Activated T-helper 2 cell treated with anti-CD3 and anti-CD28 coated beads, Interferon-gamma antibody, Interleukin-2, Interleukin-4, amounts not matched to agents 10 μg/mL and 5 μg/mL and 100 μg/mL, durations not matched to agents 14 hours and 24 hours and 36 hours (primary cell): ENCODE measurements at regions not wholly inside any gene's neighbourhood (a gene's known extent, or its start where the extent isn't known, plus 50 kb on each side); places are given as distances from the start of the nearest gene placed in this dataset.
"Not testable (repeated sequence)": the region's sequence is repeated elsewhere in the genome, so short reads cannot be mapped to it uniquely, and the experiment has no call there.

Source experiments
- DNase-seq: peaks from one replicate; pipeline ENCODE4 v3.0.0; 2021; ENCODE audit warnings: low spot score
- H3K27ac Mint-ChIP-seq: one replicate; pipeline ENCODE4 v1.8.0; 2021; ENCODE audit warnings: mixed read lengths
- H3K27me3 Mint-ChIP-seq: one replicate; pipeline ENCODE4 v1.8.0; 2021; ENCODE audit warnings: low read depth, mixed read lengths
- H3K36me3 Mint-ChIP-seq: one replicate; pipeline ENCODE4 v1.8.0; 2021; ENCODE audit warnings: low read depth, mixed read lengths
- H3K4me1 Mint-ChIP-seq: one replicate; pipeline ENCODE4 v1.8.0; 2021; ENCODE audit warnings: low read depth, mixed read lengths
- H3K4me3 Mint-ChIP-seq: one replicate; pipeline ENCODE4 v1.8.0; 2021; ENCODE audit warnings: low read depth, mild to moderate bottlenecking, moderate library complexity, mixed read lengths
- H3K9me3 Mint-ChIP-seq: one replicate; pipeline ENCODE4 v1.8.0; 2021; ENCODE audit warnings: mixed read lengths
- intact Hi-C: fragments of 100-400 bp; cut with micrococcal nuclease; formaldehyde crosslinking; loops from one replicate; pipeline ENCODE4 v1.15.1; 2023

GRCh38 chr6:103720393-103720792 is 1139.3 kb downstream of the HACE1 start:
- no peak overlapping the region for H3K27ac Mint-ChIP-seq
- intact Hi-C loops, result no loop called here
- no peak for DNase-seq

GRCh38 chr6:103719545-103719944 is 1140.2 kb downstream of the HACE1 start:
- Mint-ChIP-seq H3K4me1 (no peaks in the 10 kb centered on the region), H3K9me3 (peaks cover 7% of the 10 kb centered on the region), H3K27ac (no peak overlapping the region), H3K27me3 (no peaks in the 10 kb centered on the region), H3K4me3 (no peak overlapping the region), H3K36me3 (no peaks in the 10 kb centered on the region)
- DNase-seq, result no peak
- intact Hi-C loops, result no loop called here

More at GRCh38 chr6:103720393-103720792, 1139.3 kb downstream of the HACE1 start:
- no peaks in the 10 kb centered on the region for H3K36me3 Mint-ChIP-seq
- no peak overlapping the region for H3K4me3 Mint-ChIP-seq
- peaks cover 7% of the 10 kb centered on the region for H3K9me3 Mint-ChIP-seq
- H3K4me1 Mint-ChIP-seq, result no peaks in the 10 kb centered on the region
- H3K27me3 Mint-ChIP-seq, result no peaks in the 10 kb centered on the region

GRCh38 chr6:103715269-103715668 is 1144.5 kb downstream of the HACE1 start:
- DNase-seq, result no peak
- no peak overlapping the region for H3K27ac Mint-ChIP-seq
- intact Hi-C loops, result no loop called here
- no peak overlapping the region for H3K4me3 Mint-ChIP-seq
- H3K27me3 Mint-ChIP-seq, result no peaks in the 10 kb centered on the region
- H3K36me3 Mint-ChIP-seq, result no peaks in the 10 kb centered on the region
- H3K9me3 Mint-ChIP-seq, result peaks cover 7% of the 10 kb centered on the region
- no peaks in the 10 kb centered on the region for H3K4me1 Mint-ChIP-seq

GRCh38 chr6:103709236-103709635 is 1150.5 kb downstream of the HACE1 start:
- H3K9me3 Mint-ChIP-seq, H3K4me1 Mint-ChIP-seq, H3K4me3 Mint-ChIP-seq, H3K36me3 Mint-ChIP-seq, H3K27me3 Mint-ChIP-seq, DNase-seq, H3K27ac Mint-ChIP-seq, intact Hi-C loops: not testable (repeated sequence)

- H3K9me3 Mint-ChIP-seq, result no peaks in the 10 kb centered on the region
- no peaks in the 10 kb centered on the region for H3K36me3 Mint-ChIP-seq
- intact Hi-C loops, result no loop called here
- no peak overlapping the region for H3K27ac Mint-ChIP-seq
- no peaks in the 10 kb centered on the region for H3K27me3 Mint-ChIP-seq
- no peaks in the 10 kb centered on the region for H3K4me1 Mint-ChIP-seq
- DNase-seq, result no peak
- H3K4me3 Mint-ChIP-seq, result no peak overlapping the region
These were observed 1152.0 kb downstream of the HACE1 start for GRCh38 chr6:103707596-103708325.

- no peaks in the 10 kb centered on the region for H3K9me3 Mint-ChIP-seq
- DNase-seq, result no peak
- H3K27ac Mint-ChIP-seq, result no peak overlapping the region
- no peaks in the 10 kb centered on the region for H3K36me3 Mint-ChIP-seq
- no peaks in the 10 kb centered on the region for H3K4me1 Mint-ChIP-seq
- H3K4me3 Mint-ChIP-seq, result no peak overlapping the region
- intact Hi-C loops, result no loop called here
- no peaks in the 10 kb centered on the region for H3K27me3 Mint-ChIP-seq
These were observed 1160.0 kb downstream of the HACE1 start for GRCh38 chr6:103699769-103700168.

- H3K36me3 Mint-ChIP-seq, result no peaks in the 10 kb centered on the region
These were observed 1172.3 kb downstream of the HACE1 start for GRCh38 chr6:103687430-103687829.

GRCh38 chr6:103680116-103680515 is 1179.6 kb downstream of the HACE1 start:
- H3K4me3 Mint-ChIP-seq, result no peak overlapping the region
- intact Hi-C loops, result no loop called here
- no peaks in the 10 kb centered on the region for H3K4me1 Mint-ChIP-seq
- H3K27ac Mint-ChIP-seq, result no peak overlapping the region
- no peaks in the 10 kb centered on the region for H3K36me3 Mint-ChIP-seq
- DNase-seq, result no peak
- H3K27me3 Mint-ChIP-seq, result no peaks in the 10 kb centered on the region
- no peaks in the 10 kb centered on the region for H3K9me3 Mint-ChIP-seq

More at GRCh38 chr6:103687430-103687829, 1172.3 kb downstream of the HACE1 start:
- H3K4me1 Mint-ChIP-seq, result no peaks in the 10 kb centered on the region
- no peak overlapping the region for H3K27ac Mint-ChIP-seq
- no peaks in the 10 kb centered on the region for H3K9me3 Mint-ChIP-seq
- DNase-seq, result no peak
- no peaks in the 10 kb centered on the region for H3K27me3 Mint-ChIP-seq
- intact Hi-C loops, result no loop called here
- no peak overlapping the region for H3K4me3 Mint-ChIP-seq

- Mint-ChIP-seq H3K4me3 (no peak overlapping the region), H3K9me3 (no peaks in the 10 kb centered on the region), H3K27ac (no peak overlapping the region)
These were observed 1182.4 kb downstream of the HACE1 start for GRCh38 chr6:103677290-103677689.

GRCh38 chr6:103675807-103676406 is 1183.8 kb downstream of the HACE1 start:
- H3K36me3 Mint-ChIP-seq, result no peaks in the 10 kb centered on the region
- H3K9me3 Mint-ChIP-seq, result no peaks in the 10 kb centered on the region
- intact Hi-C loops, result no loop called here
- no peak for DNase-seq
- H3K27me3 Mint-ChIP-seq, result no peaks in the 10 kb centered on the region
- no peaks in the 10 kb centered on the region for H3K4me1 Mint-ChIP-seq
- H3K4me3 Mint-ChIP-seq, result no peak overlapping the region
- H3K27ac Mint-ChIP-seq, result no peak overlapping the region

More at GRCh38 chr6:103677290-103677689, 1182.4 kb downstream of the HACE1 start:
- H3K27me3 Mint-ChIP-seq, result no peaks in the 10 kb centered on the region
- DNase-seq, result no peak
- no peaks in the 10 kb centered on the region for H3K36me3 Mint-ChIP-seq
- intact Hi-C loops, result no loop called here
- no peaks in the 10 kb centered on the region for H3K4me1 Mint-ChIP-seq

GRCh38 chr6:103674790-103675189 is 1184.9 kb downstream of the HACE1 start:
- intact Hi-C loops, result no loop called here
- H3K4me1 Mint-ChIP-seq, result no peaks in the 10 kb centered on the region
- H3K4me3 Mint-ChIP-seq, result no peak overlapping the region
- no peak for DNase-seq
- no peak overlapping the region for H3K27ac Mint-ChIP-seq
- no peaks in the 10 kb centered on the region for H3K36me3 Mint-ChIP-seq
- no peaks in the 10 kb centered on the region for H3K9me3 Mint-ChIP-seq
- no peaks in the 10 kb centered on the region for H3K27me3 Mint-ChIP-seq

- intact Hi-C loops, result no loop called here
- Mint-ChIP-seq H3K27me3 (no peaks in the 10 kb centered on the region), H3K4me1 (no peaks in the 10 kb centered on the region)
These were observed 1187.5 kb downstream of the HACE1 start for GRCh38 chr6:103672169-103672568.

GRCh38 chr6:103629613-103630012 is 1230.1 kb downstream of the HACE1 start:
- intact Hi-C loops, result no loop called here
- no peak overlapping the region for H3K27ac Mint-ChIP-seq
- H3K4me1 Mint-ChIP-seq, result no peaks in the 10 kb centered on the region
- no peaks in the 10 kb centered on the region for H3K27me3 Mint-ChIP-seq
- DNase-seq, result no peak
- peaks cover 3% of the 10 kb centered on the region for H3K9me3 Mint-ChIP-seq
- H3K36me3 Mint-ChIP-seq, result no peaks in the 10 kb centered on the region
- H3K4me3 Mint-ChIP-seq, result no peak overlapping the region

More at GRCh38 chr6:103672169-103672568, 1187.5 kb downstream of the HACE1 start:
- no peaks in the 10 kb centered on the region for H3K36me3 Mint-ChIP-seq
- H3K4me3 Mint-ChIP-seq, result no peak overlapping the region
- DNase-seq, result no peak
- H3K9me3 Mint-ChIP-seq, result no peaks in the 10 kb centered on the region
- no peak overlapping the region for H3K27ac Mint-ChIP-seq
